OCI-LY1 (cell line): ENCODE measurements at regions not wholly inside any gene's neighbourhood (a gene's known extent, or its start where the extent isn't known, plus 50 kb on each side); places are given as distances from the start of the nearest gene placed in this dataset.

Experiments
- EZH2 ChIP-seq: fragments of 200-600 bp; sonication (generic), shearing (Covaris generic); IDR thresholded peaks from 2 replicates; pipeline ENCODE4 v1.8.0; 2017; ENCODE audit warnings: borderline replicate concordance, mixed run types, mild to moderate bottlenecking, antibody characterized with exemption, low read length, moderate library complexity, mixed read lengths
- TF ChIP-seq, protein P1 (sequence below): fragments of 200-600 bp; sonication (generic), shearing (Covaris generic); IDR thresholded peaks from 2 replicates; pipeline ENCODE4 v1.5.1; 2017; ENCODE audit warnings: mild to moderate bottlenecking, antibody characterized with exemption, low read length, moderate library complexity, mixed read lengths

DNA sequence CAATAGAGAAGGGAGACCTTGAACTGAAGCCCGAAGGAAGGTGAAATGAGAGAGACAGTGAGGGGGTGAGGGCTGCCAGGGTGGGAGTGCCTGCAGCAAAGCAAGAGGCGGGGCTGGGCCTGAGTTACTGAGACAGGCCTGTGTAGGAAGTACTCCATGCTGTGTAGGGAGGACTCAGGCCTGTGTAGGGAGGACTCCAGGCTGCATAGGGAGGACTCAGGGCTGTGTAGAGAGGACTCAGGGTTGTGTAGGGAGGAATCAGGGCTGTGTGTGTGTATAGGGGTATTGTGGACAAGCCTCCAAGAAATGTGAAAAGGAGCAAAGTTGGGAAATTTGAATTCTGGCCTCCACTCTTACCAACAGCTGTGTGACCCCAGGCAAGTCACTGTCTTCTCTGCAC lies 133.8 kb upstream of the CACNA1E start:
- TF ChIP-seq, protein P1, sequence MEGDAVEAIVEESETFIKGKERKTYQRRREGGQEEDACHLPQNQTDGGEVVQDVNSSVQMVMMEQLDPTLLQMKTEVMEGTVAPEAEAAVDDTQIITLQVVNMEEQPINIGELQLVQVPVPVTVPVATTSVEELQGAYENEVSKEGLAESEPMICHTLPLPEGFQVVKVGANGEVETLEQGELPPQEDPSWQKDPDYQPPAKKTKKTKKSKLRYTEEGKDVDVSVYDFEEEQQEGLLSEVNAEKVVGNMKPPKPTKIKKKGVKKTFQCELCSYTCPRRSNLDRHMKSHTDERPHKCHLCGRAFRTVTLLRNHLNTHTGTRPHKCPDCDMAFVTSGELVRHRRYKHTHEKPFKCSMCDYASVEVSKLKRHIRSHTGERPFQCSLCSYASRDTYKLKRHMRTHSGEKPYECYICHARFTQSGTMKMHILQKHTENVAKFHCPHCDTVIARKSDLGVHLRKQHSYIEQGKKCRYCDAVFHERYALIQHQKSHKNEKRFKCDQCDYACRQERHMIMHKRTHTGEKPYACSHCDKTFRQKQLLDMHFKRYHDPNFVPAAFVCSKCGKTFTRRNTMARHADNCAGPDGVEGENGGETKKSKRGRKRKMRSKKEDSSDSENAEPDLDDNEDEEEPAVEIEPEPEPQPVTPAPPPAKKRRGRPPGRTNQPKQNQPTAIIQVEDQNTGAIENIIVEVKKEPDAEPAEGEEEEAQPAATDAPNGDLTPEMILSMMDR, result no peak
- TF ChIP-seq EZH2, result no peak
